ENCODE measurements at regions not wholly inside any gene's neighbourhood (a gene's known extent, or its start where the extent isn't known, plus 50 kb on each side); places are given as distances from the start of the nearest gene placed in this dataset.
"Not testable (repeated sequence)": the region's sequence is repeated elsewhere in the genome, so short reads cannot be mapped to it uniquely, and the experiment has no call there.

GRCh38 chr9:42461863-42462262 is 278.4 kb downstream of the SPATA31A6 start:
- TF ChIP-seq, protein P1, sequence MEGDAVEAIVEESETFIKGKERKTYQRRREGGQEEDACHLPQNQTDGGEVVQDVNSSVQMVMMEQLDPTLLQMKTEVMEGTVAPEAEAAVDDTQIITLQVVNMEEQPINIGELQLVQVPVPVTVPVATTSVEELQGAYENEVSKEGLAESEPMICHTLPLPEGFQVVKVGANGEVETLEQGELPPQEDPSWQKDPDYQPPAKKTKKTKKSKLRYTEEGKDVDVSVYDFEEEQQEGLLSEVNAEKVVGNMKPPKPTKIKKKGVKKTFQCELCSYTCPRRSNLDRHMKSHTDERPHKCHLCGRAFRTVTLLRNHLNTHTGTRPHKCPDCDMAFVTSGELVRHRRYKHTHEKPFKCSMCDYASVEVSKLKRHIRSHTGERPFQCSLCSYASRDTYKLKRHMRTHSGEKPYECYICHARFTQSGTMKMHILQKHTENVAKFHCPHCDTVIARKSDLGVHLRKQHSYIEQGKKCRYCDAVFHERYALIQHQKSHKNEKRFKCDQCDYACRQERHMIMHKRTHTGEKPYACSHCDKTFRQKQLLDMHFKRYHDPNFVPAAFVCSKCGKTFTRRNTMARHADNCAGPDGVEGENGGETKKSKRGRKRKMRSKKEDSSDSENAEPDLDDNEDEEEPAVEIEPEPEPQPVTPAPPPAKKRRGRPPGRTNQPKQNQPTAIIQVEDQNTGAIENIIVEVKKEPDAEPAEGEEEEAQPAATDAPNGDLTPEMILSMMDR (IDR thresholded peaks at IDR 0.05): not testable (repeated sequence)
- TF ChIP-seq ZFX (IDR thresholded peaks at IDR 0.05; ENCODE audit: borderline replicate concordance): not testable (repeated sequence)

Data from 22Rv1 (cell line).